ENCODE measurements at regions not wholly inside any gene's neighbourhood (a gene's known extent, or its start where the extent isn't known, plus 50 kb on each side); places are given as distances from the start of the nearest gene placed in this dataset.

GRCh38 chr14:56959869-56960268, 149.6 kb upstream of the OTX2 start:
- TF ChIP-seq CTCF (IDR thresholded peaks at IDR 0.05 in 4 of 5, conservative IDR thresholded peaks at IDR 0.05 in 1 of 5) (no peak), POLR2A (IDR thresholded peaks at IDR 0.05) (no peak)

All from gastrocnemius medialis (tissue), 4 donors.